ENCODE measurements at regions not wholly inside any gene's neighbourhood (a gene's known extent, or its start where the extent isn't known, plus 50 kb on each side); places are given as distances from the start of the nearest gene placed in this dataset.

GRCh38 chr19:5231857-5232678 is 108.5 kb downstream of the PTPRS start:
- TF ChIP-seq, protein P1, sequence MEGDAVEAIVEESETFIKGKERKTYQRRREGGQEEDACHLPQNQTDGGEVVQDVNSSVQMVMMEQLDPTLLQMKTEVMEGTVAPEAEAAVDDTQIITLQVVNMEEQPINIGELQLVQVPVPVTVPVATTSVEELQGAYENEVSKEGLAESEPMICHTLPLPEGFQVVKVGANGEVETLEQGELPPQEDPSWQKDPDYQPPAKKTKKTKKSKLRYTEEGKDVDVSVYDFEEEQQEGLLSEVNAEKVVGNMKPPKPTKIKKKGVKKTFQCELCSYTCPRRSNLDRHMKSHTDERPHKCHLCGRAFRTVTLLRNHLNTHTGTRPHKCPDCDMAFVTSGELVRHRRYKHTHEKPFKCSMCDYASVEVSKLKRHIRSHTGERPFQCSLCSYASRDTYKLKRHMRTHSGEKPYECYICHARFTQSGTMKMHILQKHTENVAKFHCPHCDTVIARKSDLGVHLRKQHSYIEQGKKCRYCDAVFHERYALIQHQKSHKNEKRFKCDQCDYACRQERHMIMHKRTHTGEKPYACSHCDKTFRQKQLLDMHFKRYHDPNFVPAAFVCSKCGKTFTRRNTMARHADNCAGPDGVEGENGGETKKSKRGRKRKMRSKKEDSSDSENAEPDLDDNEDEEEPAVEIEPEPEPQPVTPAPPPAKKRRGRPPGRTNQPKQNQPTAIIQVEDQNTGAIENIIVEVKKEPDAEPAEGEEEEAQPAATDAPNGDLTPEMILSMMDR (IDR thresholded peaks at IDR 0.05; ENCODE audit: insufficient read depth, low read length, poor library complexity, severe bottlenecking): no peak
- H3K36me3 ChIP-seq (ENCODE audit: control insufficient read depth, insufficient read depth, low read length): no peaks in the 10 kb centered on the region

GRCh38 chr19:5230730-5231555 is 109.7 kb downstream of the PTPRS start:
- H3K27me3 ChIP-seq (replicated peaks; ENCODE audit: control insufficient read depth, insufficient read depth, low read length): no peaks in the 10 kb centered on the region; the same call in 1 of the 2 replicates
- no peak for DNase-seq (ENCODE audit: extremely low read depth, insufficient read length)
- TF ChIP-seq, protein P1 (IDR thresholded peaks at IDR 0.05; ENCODE audit: insufficient read depth, low read length, poor library complexity, severe bottlenecking): no peak
- no peak overlapping the region for H3K4me3 ChIP-seq (replicated peaks; ENCODE audit: low read depth, low read length)
- no peaks in the 10 kb centered on the region for H3K36me3 ChIP-seq (ENCODE audit: control insufficient read depth, insufficient read depth, low read length)

More at GRCh38 chr19:5231857-5232678, 108.5 kb downstream of the PTPRS start:
- no peaks in the 10 kb centered on the region; the same call in 1 of the 2 replicates for H3K27me3 ChIP-seq (replicated peaks; ENCODE audit: control insufficient read depth, insufficient read depth, low read length)
- no peak overlapping the region for H3K4me3 ChIP-seq (replicated peaks; ENCODE audit: low read depth, low read length)
- no peak for DNase-seq (ENCODE audit: extremely low read depth, insufficient read length)

DNA sequence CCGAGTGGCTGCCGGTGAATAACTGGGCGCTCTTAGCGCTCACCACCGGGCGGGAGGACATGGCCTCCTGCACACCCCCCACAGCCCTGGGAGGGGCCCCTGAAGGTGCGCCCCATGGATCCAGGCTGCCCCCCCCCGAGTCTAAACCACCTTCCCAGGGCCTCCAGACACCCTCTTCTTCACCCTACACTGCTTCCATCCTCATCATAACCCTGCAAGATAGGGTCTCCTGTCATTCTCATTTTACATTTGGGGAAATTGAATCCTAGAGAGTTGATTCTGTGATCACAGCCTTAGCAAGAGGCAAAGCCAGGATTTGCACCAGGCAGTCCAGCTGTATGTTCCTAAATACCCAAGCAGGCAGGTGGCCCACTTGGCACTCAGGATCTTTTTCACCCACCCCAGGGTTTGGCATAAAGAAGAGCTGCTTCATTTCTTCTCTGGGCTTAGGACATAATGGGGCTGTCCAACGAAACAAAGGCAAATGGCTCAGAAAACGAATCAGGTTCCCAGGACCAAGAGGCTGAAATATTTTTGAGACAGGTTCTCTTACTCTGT is 110.8 kb downstream of the PTPRS start:
- DNase-seq (ENCODE audit: extremely low read depth, insufficient read length): no peak
- no peak overlapping the region for H3K4me3 ChIP-seq (replicated peaks; ENCODE audit: low read depth, low read length)

GRCh38 chr19:5228932-5229777 is 111.5 kb downstream of the PTPRS start:
- TF ChIP-seq, protein P1 (IDR thresholded peaks at IDR 0.05; ENCODE audit: insufficient read depth, low read length, poor library complexity, severe bottlenecking): no peak
- no peak for DNase-seq (ENCODE audit: extremely low read depth, insufficient read length)
- no peaks in the 10 kb centered on the region for H3K36me3 ChIP-seq (ENCODE audit: control insufficient read depth, insufficient read depth, low read length)
- H3K27me3 ChIP-seq (replicated peaks; ENCODE audit: control insufficient read depth, insufficient read depth, low read length): no peaks in the 10 kb centered on the region; the same call in 1 of the 2 replicates
- H3K4me3 ChIP-seq (replicated peaks; ENCODE audit: low read depth, low read length): no peak overlapping the region

More for the DNA sequence above, 110.8 kb downstream of the PTPRS start:
- Histone ChIP-seq H3K36me3 (ENCODE audit: control insufficient read depth, insufficient read depth, low read length) (no peaks in the 10 kb centered on the region), H3K27me3 (replicated peaks; ENCODE audit: control insufficient read depth, insufficient read depth, low read length) (no peaks in the 10 kb centered on the region; the same call in 1 of the 2 replicates)
- TF ChIP-seq, protein P1 (IDR thresholded peaks at IDR 0.05; ENCODE audit: insufficient read depth, low read length, poor library complexity, severe bottlenecking): no peak

DNA sequence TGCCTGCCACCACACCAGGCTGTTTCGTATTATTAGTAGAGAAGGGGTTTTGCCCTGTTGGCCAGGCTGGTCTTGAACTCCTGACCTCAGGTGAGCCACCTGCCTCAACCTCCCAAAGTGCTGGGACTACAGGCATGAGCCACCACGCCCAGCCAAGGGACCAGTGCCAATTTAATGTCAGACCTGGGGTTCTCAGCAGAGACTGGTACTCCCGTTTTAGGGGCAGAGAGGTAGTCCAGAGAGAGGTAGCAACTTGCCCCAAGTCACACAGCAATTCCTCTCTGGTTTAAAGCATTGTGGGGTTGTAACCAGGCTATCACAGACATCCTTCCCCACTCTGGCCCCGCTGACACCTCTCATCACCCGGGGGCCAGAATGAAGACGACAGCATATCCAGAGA is 112.1 kb downstream of the PTPRS start:
- no peak for DNase-seq (ENCODE audit: extremely low read depth, insufficient read length)
- Histone ChIP-seq H3K4me3 (replicated peaks; ENCODE audit: low read depth, low read length) (no peak overlapping the region), H3K27me3 (replicated peaks; ENCODE audit: control insufficient read depth, insufficient read depth, low read length) (no peaks in the 10 kb centered on the region; the same call in 1 of the 2 replicates), H3K36me3 (ENCODE audit: control insufficient read depth, insufficient read depth, low read length) (no peaks in the 10 kb centered on the region)
- TF ChIP-seq, protein P1 (IDR thresholded peaks at IDR 0.05; ENCODE audit: insufficient read depth, low read length, poor library complexity, severe bottlenecking): no peak

Data from GM06990 (cell line).